Natural killer cell treated with Interleukin-12 subunit alpha and Interleukin-12 subunit beta and Interleukin-15 and Interleukin-18, amount 100 ng/mL, for 72 hours (primary cell): ENCODE measurements at regions not wholly inside any gene's neighbourhood (a gene's known extent, or its start where the extent isn't known, plus 50 kb on each side); places are given as distances from the start of the nearest gene placed in this dataset.
A peak's percentile ranks its signal among the peaks of the same experiment; 100 is the strongest.
"Not testable (repeated sequence)": the region's sequence is repeated elsewhere in the genome, so short reads cannot be mapped to it uniquely, and the experiment has no call there.

Source experiments
- ATAC-seq, 2 donors: fragments of 150-1000 bp; cut with Tn5 transposase in 1 of 2; sonication (Bioruptor Pico), chemical (Tn5 transposase) in 1 of 2; 2 replicates each; pipeline ENCODE4 v1.10.0; 2021
- DNase-seq: peaks from one replicate; pipeline ENCODE4 v3.0.0; 2022; ENCODE audit warnings: low spot score
- H3K27ac Mint-ChIP-seq, 2 donors: 1 replicate in 1 of 2; 2 replicates in 1 of 2; pipeline ENCODE4 v1.8.0; 2022; ENCODE audit warnings: mixed read lengths in 2 of 2, mild to moderate bottlenecking in 1 of 2, moderate library complexity in 1 of 2
- H3K27me3 Mint-ChIP-seq, 2 donors: 1 replicate in 1 of 2; 2 replicates in 1 of 2; pipeline ENCODE4 v1.8.0; 2022; ENCODE audit warnings: mixed read lengths in 2 of 2
- H3K36me3 Mint-ChIP-seq: one replicate; pipeline ENCODE4 v1.8.0; 2022; ENCODE audit warnings: mixed read lengths
- H3K4me1 Mint-ChIP-seq, 2 donors: 1 replicate in 1 of 2; 2 replicates in 1 of 2; pipeline ENCODE4 v1.8.0; 2022; ENCODE audit warnings: low read depth in 2 of 2, mixed read lengths in 2 of 2, mild to moderate bottlenecking in 1 of 2
- H3K4me3 Mint-ChIP-seq: one replicate; pipeline ENCODE4 v1.8.0; 2022; ENCODE audit warnings: mixed read lengths
- H3K9me3 Mint-ChIP-seq: 2 replicates; pipeline ENCODE4 v1.8.0; 2022; ENCODE audit warnings: mixed read lengths

- H3K4me1 Mint-ChIP-seq, H3K9me3 Mint-ChIP-seq, DNase-seq, H3K4me3 Mint-ChIP-seq, H3K27me3 Mint-ChIP-seq, H3K36me3 Mint-ChIP-seq, ATAC-seq, H3K27ac Mint-ChIP-seq: not testable (repeated sequence)
Measured at GRCh38 chr7:56697058-56697457, 435.2 kb downstream of the ZNF479 start.

GRCh38 chr7:56686276-56686859, 445.9 kb downstream of the ZNF479 start:
- Mint-ChIP-seq H3K27me3 (no peaks in the 10 kb centered on the region), H3K9me3 (peaks cover 12% of the 10 kb centered on the region), H3K4me3 (no peak overlapping the region), H3K4me1 (no peaks in the 10 kb centered on the region), H3K36me3 (peaks cover 20% of the 10 kb centered on the region), H3K27ac (no peak overlapping the region)
- no peak for DNase-seq
- ATAC-seq = no peak

- no peak for ATAC-seq
- H3K27me3 Mint-ChIP-seq = no peaks in the 10 kb centered on the region
- peaks cover 33% of the 10 kb centered on the region for H3K9me3 Mint-ChIP-seq
- H3K36me3 Mint-ChIP-seq = peaks cover 35% of the 10 kb centered on the region
- H3K27ac Mint-ChIP-seq = no peak overlapping the region
- DNase-seq = no peak
- no peak overlapping the region for H3K4me3 Mint-ChIP-seq
- H3K4me1 Mint-ChIP-seq = no peaks in the 10 kb centered on the region
Measured at GRCh38 chr7:56639173-56639746, 493.0 kb downstream of the ZNF479 start.

GRCh38 chr7:56609852-56610355, 493.7 kb upstream of the NUPR2 start:
- Mint-ChIP-seq H3K27me3 (no peaks in the 10 kb centered on the region), H3K27ac (no peak overlapping the region), H3K4me3 (no peak overlapping the region), H3K36me3 (peaks cover 12% of the 10 kb centered on the region), H3K4me1 (no peaks in the 10 kb centered on the region), H3K9me3 (peaks cover 33% of the 10 kb centered on the region)
- DNase-seq (no peak), ATAC-seq (no peak)

DNA sequence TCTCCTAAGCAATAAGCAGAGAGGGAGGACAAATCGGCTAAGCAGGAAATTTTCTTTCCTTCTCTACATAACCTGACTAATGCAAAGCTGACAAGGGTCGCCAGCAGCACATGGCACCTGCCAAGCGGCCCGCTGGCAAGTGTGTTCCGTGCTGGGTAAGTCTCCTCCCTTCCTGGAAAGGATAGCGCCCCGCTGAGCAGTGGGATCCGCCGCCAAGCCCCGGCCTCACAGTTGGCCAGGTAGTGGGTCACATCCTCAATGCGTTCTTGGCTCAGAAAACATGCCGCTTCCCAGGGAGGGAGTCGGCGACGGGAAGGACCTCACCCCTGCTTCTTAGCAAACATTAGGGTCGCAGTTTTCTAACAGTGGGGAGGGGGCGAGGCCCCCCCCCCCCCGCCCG, 488.9 kb upstream of the NUPR2 start:
- Mint-ChIP-seq H3K9me3 (peaks cover 25% of the 10 kb centered on the region), H3K27ac (no peak overlapping the region)
- no peak for ATAC-seq

GRCh38 chr7:56578612-56579011, 462.4 kb upstream of the NUPR2 start:
- Mint-ChIP-seq H3K36me3 (peaks cover 10% of the 10 kb centered on the region), H3K9me3 (peaks cover 8% of the 10 kb centered on the region), H3K27me3 (no peaks in the 10 kb centered on the region), H3K27ac (no peak overlapping the region), H3K4me3 (no peak overlapping the region), H3K4me1 (no peaks in the 10 kb centered on the region)
- ATAC-seq = no peak
- no peak for DNase-seq

More for the DNA sequence above, 488.9 kb upstream of the NUPR2 start:
- no peaks in the 10 kb centered on the region for H3K4me1 Mint-ChIP-seq
- no peak overlapping the region for H3K4me3 Mint-ChIP-seq
- peaks cover 18% of the 10 kb centered on the region for H3K36me3 Mint-ChIP-seq
- H3K27me3 Mint-ChIP-seq = no peaks in the 10 kb centered on the region
- no peak for DNase-seq

DNA sequence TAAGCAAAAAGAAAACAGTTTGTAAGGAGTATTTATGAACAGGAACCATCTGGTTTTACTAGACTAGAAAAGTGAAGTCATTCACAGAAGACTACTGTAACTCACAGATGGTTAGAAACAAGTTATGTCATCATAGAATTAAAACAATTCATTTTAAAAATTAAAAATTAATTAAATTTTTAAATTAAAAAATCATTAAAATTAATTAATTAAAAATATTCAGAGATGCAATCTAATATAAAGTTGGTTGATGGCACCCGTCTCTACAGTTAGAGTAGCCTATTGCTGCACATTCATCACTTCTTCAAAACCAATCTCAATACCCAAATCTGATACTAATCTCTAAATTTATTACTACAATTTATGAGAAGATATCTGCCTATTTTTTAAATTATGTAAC, 454.8 kb upstream of the NUPR2 start:
- DNase-seq (no peak), ATAC-seq (no peak)
- no peaks in the 10 kb centered on the region for H3K4me1 Mint-ChIP-seq
- peaks cover 15% of the 10 kb centered on the region for H3K9me3 Mint-ChIP-seq
- H3K27ac Mint-ChIP-seq = no peak overlapping the region
- no peaks in the 10 kb centered on the region for H3K36me3 Mint-ChIP-seq
- no peak overlapping the region for H3K4me3 Mint-ChIP-seq
- H3K27me3 Mint-ChIP-seq = no peaks in the 10 kb centered on the region

DNA sequence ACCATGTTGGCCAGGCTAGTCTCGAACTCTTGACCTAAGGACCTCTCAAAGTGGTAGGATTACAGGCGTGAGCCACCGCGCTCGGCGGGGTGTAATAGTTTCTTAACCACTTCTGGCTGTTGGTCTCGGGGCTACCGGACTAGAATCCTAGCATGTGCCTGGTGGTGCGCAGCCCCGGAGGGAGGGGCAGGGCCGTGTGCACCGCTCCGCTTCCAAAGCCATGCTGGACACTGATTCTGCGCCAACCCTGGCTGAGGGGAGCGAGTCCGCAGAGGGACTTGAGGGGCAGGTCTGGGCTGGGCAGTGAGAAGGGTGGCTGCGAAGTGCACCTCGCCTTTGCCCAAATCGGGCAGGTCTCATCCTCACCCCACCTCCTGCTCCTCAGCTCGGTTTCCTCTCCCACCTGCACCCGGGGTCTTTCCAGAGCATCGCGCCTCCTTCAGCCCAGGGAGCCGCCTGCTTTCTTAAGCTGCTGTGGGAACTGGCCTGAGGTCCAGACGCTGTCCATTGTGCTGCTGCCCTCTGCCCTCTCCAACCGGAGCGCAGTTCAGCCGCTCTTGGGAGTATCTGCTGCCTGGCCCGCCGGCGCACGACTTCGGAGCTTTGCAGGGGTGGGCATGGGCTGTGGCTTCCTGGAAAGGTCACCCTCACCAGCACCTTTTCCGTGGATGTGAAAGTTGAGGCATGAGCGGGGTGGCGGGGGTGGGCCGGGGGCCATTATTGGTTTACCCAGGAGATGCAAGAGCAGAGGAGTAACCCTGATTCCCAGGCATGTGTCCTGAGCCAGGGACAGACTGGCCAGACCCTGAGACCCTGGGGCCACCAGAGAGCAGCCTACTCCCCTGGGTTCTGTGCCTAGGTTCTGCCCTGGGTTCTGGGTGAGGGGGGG, 422.6 kb upstream of the NUPR2 start:
- Mint-ChIP-seq H3K27me3 (no peaks in the 10 kb centered on the region), H3K4me1 (no peaks in the 10 kb centered on the region), H3K9me3 (peaks cover 17% of the 10 kb centered on the region), H3K27ac (no peak overlapping the region), H3K36me3 (peaks cover 8% of the 10 kb centered on the region), H3K4me3 (no peak overlapping the region)
- DNase-seq (no peak), ATAC-seq (peak in 1 of 2 donors; percentile 9)

GRCh38 chr7:56537952-56538351, 421.7 kb upstream of the NUPR2 start:
- peaks cover 17% of the 10 kb centered on the region for H3K9me3 Mint-ChIP-seq
- no peaks in the 10 kb centered on the region for H3K27me3 Mint-ChIP-seq
- no peak for ATAC-seq
- H3K4me1 Mint-ChIP-seq = no peaks in the 10 kb centered on the region
- H3K4me3 Mint-ChIP-seq = no peak overlapping the region
- DNase-seq = no peak
- peaks cover 13% of the 10 kb centered on the region for H3K36me3 Mint-ChIP-seq
- no peak overlapping the region for H3K27ac Mint-ChIP-seq

GRCh38 chr7:56537477-56537876, 421.3 kb upstream of the NUPR2 start:
- Mint-ChIP-seq H3K9me3 (peaks cover 17% of the 10 kb centered on the region), H3K4me1 (no peaks in the 10 kb centered on the region), H3K36me3 (peaks cover 13% of the 10 kb centered on the region), H3K4me3 (no peak overlapping the region), H3K27ac (no peak overlapping the region), H3K27me3 (no peaks in the 10 kb centered on the region)
- DNase-seq (no peak), ATAC-seq (no peak)

DNA sequence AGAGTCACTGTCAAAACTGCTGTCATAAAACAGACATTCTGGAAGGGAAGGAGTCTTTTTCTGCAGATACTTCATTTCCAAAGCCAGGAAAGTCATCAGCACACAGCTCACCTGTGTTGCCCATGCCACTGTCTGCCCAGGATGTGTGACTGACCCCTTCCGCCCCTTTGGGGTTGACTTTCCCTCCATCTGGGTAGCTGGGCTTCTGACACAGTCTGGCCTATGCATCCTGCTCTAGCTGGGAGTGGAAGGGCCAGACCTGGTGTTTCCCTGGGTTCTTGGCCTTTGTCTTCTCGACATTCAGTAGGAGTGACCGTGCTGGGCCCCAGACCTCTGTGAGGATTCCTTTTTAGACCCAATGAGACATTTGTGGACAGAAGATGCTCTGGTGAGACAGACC, 378.9 kb upstream of the NUPR2 start:
- Mint-ChIP-seq H3K36me3 (peaks cover 6% of the 10 kb centered on the region), H3K27me3 (no peaks in the 10 kb centered on the region), H3K9me3 (peaks cover 3% of the 10 kb centered on the region), H3K4me3 (no peak overlapping the region), H3K4me1 (no peaks in the 10 kb centered on the region), H3K27ac (no peak overlapping the region)
- DNase-seq (no peak), ATAC-seq (no peak)

DNA sequence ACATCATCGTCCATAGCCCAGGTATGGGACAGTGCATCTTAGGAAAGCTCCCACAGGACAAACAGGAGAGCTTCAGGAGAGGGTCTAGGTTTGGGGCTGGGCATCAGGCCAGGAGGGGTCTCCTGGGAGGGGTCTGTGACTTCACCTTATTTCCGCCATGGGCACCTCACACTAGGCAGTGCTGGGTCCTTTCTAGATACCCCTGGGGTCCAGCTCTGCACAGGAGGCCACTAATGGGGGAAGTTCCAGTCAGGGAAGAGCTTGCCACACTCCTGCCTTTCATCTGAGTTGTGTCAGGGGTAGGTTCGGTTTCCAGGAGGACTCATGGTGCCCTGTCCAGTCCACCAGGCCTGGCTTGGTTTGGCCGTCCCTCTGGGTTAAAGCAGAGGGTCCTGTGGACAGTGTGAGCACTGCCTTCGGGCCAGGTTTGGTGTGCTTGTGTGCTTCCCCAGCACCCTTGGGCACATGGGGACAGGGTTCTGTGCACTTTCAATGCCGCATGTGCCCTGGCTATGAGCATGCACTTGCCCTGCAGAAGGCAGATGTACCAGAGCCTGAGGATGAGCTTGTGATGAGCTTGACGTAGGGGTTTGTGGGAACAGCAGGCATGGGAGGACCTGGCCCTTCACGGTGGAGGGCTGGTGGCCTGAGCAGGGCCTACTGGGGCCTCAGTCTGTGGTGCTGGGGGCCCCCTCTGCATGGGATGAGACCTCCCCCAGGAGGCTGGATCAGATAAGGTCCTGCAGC, 377.7 kb upstream of the NUPR2 start:
- no peak for DNase-seq
- ATAC-seq = peak in 1 of 2 donors; percentile 17
- H3K9me3 Mint-ChIP-seq = peaks cover 3% of the 10 kb centered on the region
- H3K27me3 Mint-ChIP-seq = no peaks in the 10 kb centered on the region
- H3K4me1 Mint-ChIP-seq = no peaks in the 10 kb centered on the region
- H3K36me3 Mint-ChIP-seq = peaks cover 10% of the 10 kb centered on the region
- no peak overlapping the region for H3K27ac Mint-ChIP-seq
- no peak overlapping the region for H3K4me3 Mint-ChIP-seq

DNA sequence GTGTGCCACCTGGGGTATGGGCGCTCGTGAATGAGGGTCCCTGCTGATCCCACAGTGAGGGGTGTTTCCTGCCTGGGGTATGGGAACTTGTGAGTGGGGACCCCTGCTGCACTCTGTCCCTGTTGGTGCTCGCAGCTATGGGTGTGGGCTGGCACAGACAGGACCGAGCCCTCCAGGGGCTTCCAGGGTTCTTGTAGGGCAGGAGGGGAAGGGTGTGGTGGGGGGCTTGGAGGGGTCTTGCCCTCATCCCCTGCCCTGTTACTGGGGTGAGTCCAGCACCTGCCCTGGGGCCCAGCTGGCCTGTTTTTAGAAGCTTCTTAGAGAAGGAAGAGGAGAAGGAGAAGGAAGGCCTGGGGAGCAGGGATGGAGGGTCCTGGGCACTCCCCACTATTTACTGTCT, 377.0 kb upstream of the NUPR2 start:
- Mint-ChIP-seq H3K9me3 (peaks cover 5% of the 10 kb centered on the region), H3K4me1 (no peaks in the 10 kb centered on the region), H3K27me3 (no peaks in the 10 kb centered on the region), H3K4me3 (no peak overlapping the region), H3K27ac (no peak overlapping the region), H3K36me3 (peaks cover 14% of the 10 kb centered on the region)
- DNase-seq (no peak), ATAC-seq (no peak)
